ENCODE measurements at regions not wholly inside any gene's neighbourhood (a gene's known extent, or its start where the extent isn't known, plus 50 kb on each side); places are given as distances from the start of the nearest gene placed in this dataset.
A peak's percentile ranks its signal among the peaks of the same experiment; 100 is the strongest.

- no peaks in the 10 kb centered on the region for H3K4me1 ChIP-seq
- H3K36me3 ChIP-seq (replicated peaks): no peaks in the 10 kb centered on the region
- no peaks in the 10 kb centered on the region for H3K27me3 ChIP-seq (ENCODE audit: low read depth)
- no peaks in the 10 kb centered on the region for H3K9me3 ChIP-seq
- in situ Hi-C loops (cut with MboI; ENCODE audit: low sequenced_read_pairs): no loop called here
- DNase-seq (ENCODE audit: low spot score in 2 of 2): no peak
- H3K4me3 ChIP-seq: no peak overlapping the region
Observed at GRCh38 chr1:103854279-103854678, 104.6 kb downstream of the AMY1C start.

DNA sequence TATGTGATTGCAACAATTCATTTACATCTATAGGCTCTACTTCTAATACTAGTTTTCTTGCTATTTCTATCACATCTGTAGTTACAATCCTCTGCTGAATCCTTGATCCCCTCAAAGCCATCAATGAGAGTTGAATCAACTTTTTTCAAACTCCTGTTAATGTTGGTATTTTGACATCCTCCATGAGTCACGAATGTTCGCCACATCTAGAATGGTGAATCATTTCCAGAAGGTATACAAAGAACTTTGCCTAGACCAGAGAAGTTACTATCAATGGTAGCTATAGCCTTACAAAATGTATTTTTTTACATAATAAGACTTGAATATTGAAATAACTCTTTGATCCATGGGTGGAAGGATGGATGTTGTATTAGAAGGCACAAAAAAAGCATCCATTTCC lies 110.0 kb downstream of the AMY1C start:
- in situ Hi-C loops (cut with MboI; ENCODE audit: low sequenced_read_pairs): no loop called here
- no peaks in the 10 kb centered on the region for H3K36me3 ChIP-seq (replicated peaks)
- no peak overlapping the region for H3K4me3 ChIP-seq
- no peaks in the 10 kb centered on the region for H3K27me3 ChIP-seq (ENCODE audit: low read depth)
- no peaks in the 10 kb centered on the region for H3K4me1 ChIP-seq
- DNase-seq (ENCODE audit: low spot score in 2 of 2): no peak
- no peaks in the 10 kb centered on the region; the same call in 1 of the 2 replicates for H3K9me3 ChIP-seq

DNA sequence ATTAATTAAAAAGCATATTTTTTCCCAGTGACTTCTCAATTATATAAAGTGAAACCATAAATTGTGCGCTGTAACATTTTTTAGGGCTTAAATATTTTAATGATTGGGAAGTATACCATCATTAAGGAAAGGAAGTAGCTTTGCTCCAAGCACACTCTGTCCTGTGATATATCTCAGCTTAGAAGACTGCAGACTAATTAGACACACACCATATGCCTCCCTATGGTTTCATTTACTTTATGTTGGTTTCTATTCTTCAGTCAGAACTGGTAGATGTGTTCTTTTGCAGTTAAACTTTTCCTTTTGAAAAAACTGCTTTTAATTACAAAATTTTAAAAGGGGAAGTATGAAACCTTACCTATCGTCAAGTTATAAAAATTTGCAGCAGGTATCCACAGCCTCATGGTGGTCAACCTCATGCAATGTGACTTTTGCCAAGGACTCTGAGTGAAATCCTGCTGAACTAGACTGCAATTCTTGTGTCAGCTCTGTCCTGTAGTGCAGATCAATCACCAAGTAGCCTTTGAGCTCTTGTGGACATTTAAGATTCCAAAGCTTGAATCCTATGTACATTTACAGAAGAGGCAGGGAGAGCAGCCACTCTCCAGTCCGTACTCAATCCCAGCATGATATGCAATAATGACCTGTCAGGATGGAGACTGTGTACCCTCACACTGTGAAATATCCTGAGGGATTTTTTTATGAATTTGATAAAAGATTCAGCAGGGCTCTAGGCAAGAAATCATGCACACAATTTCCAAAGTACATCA lies 149.1 kb downstream of the AMY1C start:
- DNase-seq (ENCODE audit: low spot score in 2 of 2): no peak

GRCh38 chr1:103900005-103900404 lies 150.3 kb downstream of the AMY1C start:
- in situ Hi-C loops (cut with MboI; ENCODE audit: low sequenced_read_pairs): no loop called here
- Histone ChIP-seq H3K4me1 (no peaks in the 10 kb centered on the region), H3K9me3 (no peaks in the 10 kb centered on the region), H3K4me3 (no peak overlapping the region), H3K36me3 (replicated peaks) (no peaks in the 10 kb centered on the region), H3K27me3 (ENCODE audit: low read depth) (no peaks in the 10 kb centered on the region)
- DNase-seq (ENCODE audit: low spot score in 2 of 2): no peak

More for the DNA sequence above, 149.1 kb downstream of the AMY1C start:
- Histone ChIP-seq H3K27me3 (ENCODE audit: low read depth) (no peaks in the 10 kb centered on the region), H3K4me1 (no peaks in the 10 kb centered on the region), H3K36me3 (replicated peaks) (no peaks in the 10 kb centered on the region), H3K4me3 (no peak overlapping the region), H3K9me3 (no peaks in the 10 kb centered on the region)
- in situ Hi-C loops (cut with MboI; ENCODE audit: low sequenced_read_pairs): no loop called here

- in situ Hi-C loops (cut with MboI; ENCODE audit: low sequenced_read_pairs): no loop called here
- H3K4me1 ChIP-seq: no peaks in the 10 kb centered on the region
Observed at GRCh38 chr1:103901072-103901471, 151.4 kb downstream of the AMY1C start.

DNA sequence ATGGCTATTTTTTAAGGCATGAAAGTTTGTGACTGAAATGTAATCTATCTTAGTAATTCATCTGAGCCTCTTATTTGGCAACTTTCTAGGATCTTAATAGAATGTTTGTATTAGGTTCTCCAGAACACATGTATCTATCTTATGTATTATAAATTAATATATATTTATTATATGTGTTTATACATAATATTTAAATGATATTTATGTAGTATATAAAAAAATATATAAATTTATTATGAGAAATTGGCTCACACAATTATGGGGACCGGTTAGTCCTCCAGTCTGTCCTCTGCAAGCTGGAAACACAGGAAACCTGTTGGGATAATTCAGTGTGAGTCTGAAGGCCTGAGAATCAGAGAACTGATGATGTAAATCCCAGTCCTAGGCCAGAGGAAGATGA lies 155.7 kb downstream of the AMY1C start:
- Histone ChIP-seq H3K4me3 (no peak overlapping the region), H3K4me1 (no peaks in the 10 kb centered on the region), H3K9me3 (no peaks in the 10 kb centered on the region), H3K27me3 (ENCODE audit: low read depth) (no peaks in the 10 kb centered on the region), H3K36me3 (replicated peaks) (no peaks in the 10 kb centered on the region)
- DNase-seq (ENCODE audit: low spot score in 2 of 2): no peak
- in situ Hi-C loops (cut with MboI; ENCODE audit: low sequenced_read_pairs): no loop called here

More at GRCh38 chr1:103901072-103901471, 151.4 kb downstream of the AMY1C start:
- no peak for DNase-seq (ENCODE audit: low spot score in 2 of 2)
- H3K36me3 ChIP-seq (replicated peaks): no peaks in the 10 kb centered on the region
- no peak overlapping the region for H3K4me3 ChIP-seq
- H3K27me3 ChIP-seq (ENCODE audit: low read depth): no peaks in the 10 kb centered on the region
- no peaks in the 10 kb centered on the region for H3K9me3 ChIP-seq

GRCh38 chr1:103911450-103911849 lies 161.8 kb downstream of the AMY1C start:
- DNase-seq (ENCODE audit: low spot score in 2 of 2): no peak
- Histone ChIP-seq H3K4me1 (no peaks in the 10 kb centered on the region), H3K4me3 (no peak overlapping the region), H3K9me3 (no peaks in the 10 kb centered on the region), H3K27me3 (ENCODE audit: low read depth) (no peaks in the 10 kb centered on the region), H3K36me3 (replicated peaks) (no peaks in the 10 kb centered on the region)
- in situ Hi-C loops (cut with MboI; ENCODE audit: low sequenced_read_pairs): no loop called here

DNA sequence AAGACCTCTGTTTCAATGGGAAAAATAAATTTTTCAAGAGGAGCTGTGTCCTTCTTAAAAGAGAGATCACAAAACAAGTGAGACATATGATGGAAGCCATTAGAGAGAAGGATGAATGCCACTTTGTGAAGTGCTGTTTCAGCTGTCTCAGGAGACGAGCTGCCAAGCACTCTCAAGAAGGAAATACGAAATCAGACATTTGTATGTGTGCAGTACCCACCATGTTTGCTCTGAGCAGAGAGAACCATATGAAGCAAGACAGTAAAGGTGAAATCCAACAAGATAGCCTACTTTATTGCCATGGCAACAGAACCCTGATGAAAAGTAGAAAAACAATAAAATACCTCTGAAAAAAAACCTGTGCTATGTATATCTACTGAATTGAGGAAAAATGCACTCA lies 168.1 kb downstream of the AMY1C start:
- H3K27me3 ChIP-seq (ENCODE audit: low read depth): no peaks in the 10 kb centered on the region
- no peak overlapping the region for H3K4me3 ChIP-seq
- DNase-seq (ENCODE audit: low spot score in 2 of 2): no peak
- H3K4me1 ChIP-seq: no peaks in the 10 kb centered on the region
- in situ Hi-C loops (cut with MboI; ENCODE audit: low sequenced_read_pairs): no loop called here
- no peaks in the 10 kb centered on the region for H3K9me3 ChIP-seq
- H3K36me3 ChIP-seq (replicated peaks): no peaks in the 10 kb centered on the region

- no peak for DNase-seq (ENCODE audit: low spot score in 2 of 2)
- Histone ChIP-seq H3K27me3 (ENCODE audit: low read depth) (peaks cover 3% of the 10 kb centered on the region; the same call in 1 of the 2 replicates), H3K4me3 (no peak overlapping the region), H3K9me3 (no peaks in the 10 kb centered on the region), H3K4me1 (no peaks in the 10 kb centered on the region), H3K36me3 (replicated peaks) (no peaks in the 10 kb centered on the region)
- in situ Hi-C loops (cut with MboI; ENCODE audit: low sequenced_read_pairs): no loop called here
Observed at GRCh38 chr1:103931891-103932290, 182.2 kb downstream of the AMY1C start.

GRCh38 chr1:103937763-103938357 lies 188.2 kb downstream of the AMY1C start:
- DNase-seq (ENCODE audit: low spot score in 2 of 2): no peak

GRCh38 chr1:103941086-103941485 lies 191.4 kb downstream of the AMY1C start:
- H3K4me3 ChIP-seq: no peak overlapping the region
- no peaks in the 10 kb centered on the region for H3K27me3 ChIP-seq (ENCODE audit: low read depth)
- no peaks in the 10 kb centered on the region for H3K36me3 ChIP-seq (replicated peaks)
- no peaks in the 10 kb centered on the region for H3K9me3 ChIP-seq
- DNase-seq (ENCODE audit: low spot score in 2 of 2): no peak
- no peaks in the 10 kb centered on the region for H3K4me1 ChIP-seq
- in situ Hi-C loops (cut with MboI; ENCODE audit: low sequenced_read_pairs): no loop called here

More at GRCh38 chr1:103937763-103938357, 188.2 kb downstream of the AMY1C start:
- H3K4me1 ChIP-seq: no peaks in the 10 kb centered on the region
- no peaks in the 10 kb centered on the region for H3K36me3 ChIP-seq (replicated peaks)
- H3K4me3 ChIP-seq: no peak overlapping the region
- peaks cover 3% of the 10 kb centered on the region; the same call in 1 of the 2 replicates for H3K27me3 ChIP-seq (ENCODE audit: low read depth)
- H3K9me3 ChIP-seq: no peaks in the 10 kb centered on the region
- in situ Hi-C loops (cut with MboI; ENCODE audit: low sequenced_read_pairs): no loop called here

GRCh38 chr1:103942029-103942428 lies 192.3 kb downstream of the AMY1C start:
- Histone ChIP-seq H3K4me1 (no peaks in the 10 kb centered on the region), H3K36me3 (replicated peaks) (no peaks in the 10 kb centered on the region), H3K9me3 (no peaks in the 10 kb centered on the region), H3K27me3 (ENCODE audit: low read depth) (no peaks in the 10 kb centered on the region), H3K4me3 (no peak overlapping the region)
- in situ Hi-C loops (cut with MboI; ENCODE audit: low sequenced_read_pairs): no loop called here
- no peak for DNase-seq (ENCODE audit: low spot score in 2 of 2)

- in situ Hi-C loops (cut with MboI; ENCODE audit: low sequenced_read_pairs): no loop called here
Observed at GRCh38 chr1:103945774-103946173, 196.1 kb downstream of the AMY1C start.

DNA sequence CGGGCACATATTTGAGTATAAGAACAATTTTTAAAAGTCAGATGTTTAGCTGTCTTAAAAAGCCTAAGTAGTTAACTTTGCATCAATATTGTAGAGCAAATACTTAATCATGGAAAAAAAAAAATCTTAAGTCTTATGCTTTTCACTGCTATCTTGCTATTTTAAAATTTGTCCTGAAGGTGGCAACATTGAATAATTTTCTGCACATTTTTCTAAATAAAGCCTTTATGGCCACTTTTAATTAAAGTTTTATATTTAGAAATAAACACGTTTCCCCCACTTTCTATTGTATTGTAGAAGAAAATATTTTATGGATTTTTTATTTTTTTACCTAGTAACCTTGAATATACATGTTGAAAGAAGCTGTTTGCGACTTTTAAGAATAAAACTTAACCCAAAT lies 198.8 kb downstream of the AMY1C start:
- H3K4me1 ChIP-seq: no peaks in the 10 kb centered on the region
- no peaks in the 10 kb centered on the region for H3K36me3 ChIP-seq (replicated peaks)
- in situ Hi-C loops (cut with MboI; ENCODE audit: low sequenced_read_pairs): no loop called here
- no peak overlapping the region for H3K4me3 ChIP-seq
- peak in 1 of 2 experiments; percentile 4 for DNase-seq (ENCODE audit: low spot score in 2 of 2)
- H3K27me3 ChIP-seq (ENCODE audit: low read depth): no peaks in the 10 kb centered on the region
- no peaks in the 10 kb centered on the region for H3K9me3 ChIP-seq

More at GRCh38 chr1:103945774-103946173, 196.1 kb downstream of the AMY1C start:
- DNase-seq (ENCODE audit: low spot score in 2 of 2): no peak
- H3K4me3 ChIP-seq: no peak overlapping the region
- H3K27me3 ChIP-seq (ENCODE audit: low read depth): no peaks in the 10 kb centered on the region
- H3K36me3 ChIP-seq (replicated peaks): no peaks in the 10 kb centered on the region
- no peaks in the 10 kb centered on the region for H3K9me3 ChIP-seq
- H3K4me1 ChIP-seq: no peaks in the 10 kb centered on the region

Data from HAP-1 (cell line).